ENCODE measurements at regions not wholly inside any gene's neighbourhood (a gene's known extent, or its start where the extent isn't known, plus 50 kb on each side); places are given as distances from the start of the nearest gene placed in this dataset.

DNA sequence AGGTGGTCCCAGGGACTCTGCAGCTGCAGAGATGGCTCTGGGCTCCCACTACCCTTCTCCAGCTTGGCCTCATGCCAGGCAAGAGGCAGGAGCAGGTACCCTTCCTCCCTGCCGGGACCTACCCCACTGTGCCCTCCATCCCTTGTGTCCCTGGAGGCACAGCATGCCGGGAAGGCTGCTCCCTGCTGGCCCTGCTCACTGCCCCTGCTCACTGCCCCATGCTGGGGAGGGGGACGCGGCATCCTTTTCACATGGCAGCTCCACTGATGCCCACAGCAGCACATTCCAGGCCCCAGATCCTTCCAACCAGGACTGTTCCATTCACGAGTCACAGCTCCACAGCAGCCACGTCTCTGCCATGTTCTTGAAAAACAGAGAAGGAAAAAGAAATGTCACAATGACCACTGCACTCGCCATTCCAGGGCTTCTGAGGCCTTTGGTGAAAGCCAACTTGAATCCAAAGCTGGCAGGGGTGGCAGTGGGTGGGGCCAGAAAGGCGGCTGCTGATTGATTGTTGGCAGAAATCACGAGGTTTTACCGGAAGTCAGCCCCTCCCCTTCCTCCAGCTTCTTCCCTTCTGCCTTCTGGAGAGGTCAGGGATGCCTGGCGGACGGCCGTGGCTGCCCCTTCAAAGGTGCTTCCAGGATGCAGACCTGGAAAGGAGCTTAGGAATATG lies 268.0 kb downstream of the CYP26B1 start:
- Histone ChIP-seq H3K9ac (ENCODE audit: low read length) (no peak overlapping the region), H3K36me3 (ENCODE audit: insufficient read depth, low read length) (no peaks in the 10 kb centered on the region), H3K27ac (ENCODE audit: low read depth, low read length) (no peak overlapping the region), H3K4me1 (ENCODE audit: insufficient read depth, low read length) (peaks cover 12% of the 10 kb centered on the region), H3K4me3 (ENCODE audit: low read depth in 1 of 2, low read length in 2 of 2) (no peak overlapping the region), H3K27me3 (ENCODE audit: control insufficient read depth in 1 of 2, insufficient read depth in 2 of 2, low read length in 2 of 2) (no peaks in the 10 kb centered on the region), H3K9me3 (ENCODE audit: low read length) (no peaks in the 10 kb centered on the region)

DNA sequence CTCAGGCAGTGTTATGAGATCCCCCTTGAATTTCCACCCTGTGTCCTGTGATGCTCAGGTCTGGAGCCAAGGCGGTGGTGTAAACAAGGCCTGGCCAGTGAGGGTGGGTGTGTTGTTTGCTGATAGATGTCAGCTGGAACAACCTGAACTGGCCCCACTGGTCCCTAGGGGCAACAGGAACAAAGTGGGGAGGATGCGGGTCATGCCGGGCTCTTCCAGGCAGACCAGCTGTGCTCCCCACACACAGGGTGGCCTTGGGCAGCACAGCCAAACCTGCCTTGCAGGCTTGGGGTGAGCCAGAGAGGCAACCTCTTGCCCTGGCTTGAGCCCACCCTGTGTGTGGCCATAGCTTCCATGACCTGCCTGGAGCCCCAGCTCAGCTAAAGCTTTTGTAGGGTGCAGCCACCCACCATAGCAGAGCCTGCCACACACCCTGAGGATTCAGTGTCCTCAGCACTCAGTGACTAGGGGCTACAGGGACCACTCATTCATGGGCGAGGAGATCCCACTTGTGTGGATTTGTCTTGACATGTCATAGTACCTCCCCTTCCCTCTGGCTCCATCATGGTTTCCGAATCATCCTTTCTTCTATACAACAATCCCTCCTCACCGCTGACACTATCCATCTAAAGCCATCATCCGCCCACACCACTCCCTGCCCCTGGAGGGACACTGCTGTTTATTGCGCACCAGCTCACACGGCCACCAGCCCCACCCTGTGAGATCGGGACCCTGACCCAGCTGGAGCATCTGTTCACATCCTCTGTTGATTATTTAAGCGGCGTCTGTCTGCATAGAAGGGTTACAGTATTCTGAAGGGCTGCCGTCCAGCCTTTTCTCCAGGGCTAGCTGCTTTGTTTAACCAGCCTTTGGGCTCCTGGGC lies 268.8 kb downstream of the CYP26B1 start:
- Histone ChIP-seq H3K4me1 (ENCODE audit: insufficient read depth, low read length) (peaks cover 12% of the 10 kb centered on the region), H3K27me3 (ENCODE audit: control insufficient read depth in 1 of 2, insufficient read depth in 2 of 2, low read length in 2 of 2) (no peaks in the 10 kb centered on the region), H3K9ac (ENCODE audit: low read length) (no peak overlapping the region), H3K36me3 (ENCODE audit: insufficient read depth, low read length) (no peaks in the 10 kb centered on the region), H3K4me3 (ENCODE audit: low read depth in 1 of 2, low read length in 2 of 2) (no peak overlapping the region), H3K27ac (ENCODE audit: low read depth, low read length) (no peak overlapping the region), H3K9me3 (ENCODE audit: low read length) (no peaks in the 10 kb centered on the region)

DNA sequence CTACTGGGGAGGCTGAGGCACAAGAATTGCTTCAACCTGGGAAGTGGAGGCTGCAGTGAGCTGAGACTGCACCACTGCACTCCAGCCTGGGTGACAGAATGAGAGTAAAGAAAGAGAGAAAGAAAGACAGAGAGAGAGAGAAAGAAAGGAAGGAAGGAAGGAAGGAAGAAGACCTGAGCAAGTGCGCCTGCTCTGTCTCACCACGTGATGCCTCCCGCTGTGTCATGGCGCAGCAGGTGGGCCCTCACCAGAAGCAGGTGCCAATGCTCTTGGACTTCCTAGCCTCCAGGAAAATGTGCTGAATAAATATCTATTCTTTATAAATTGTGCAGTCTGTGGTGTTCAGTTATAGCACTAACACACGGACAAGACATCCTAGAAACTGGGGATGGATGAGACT lies 270.0 kb downstream of the CYP26B1 start:
- Histone ChIP-seq H3K9me3 (ENCODE audit: low read length) (no peaks in the 10 kb centered on the region), H3K27ac (ENCODE audit: low read depth, low read length) (no peak overlapping the region), H3K4me1 (ENCODE audit: insufficient read depth, low read length) (peaks cover 5% of the 10 kb centered on the region), H3K4me3 (ENCODE audit: low read depth in 1 of 2, low read length in 2 of 2) (no peak overlapping the region), H3K36me3 (ENCODE audit: insufficient read depth, low read length) (no peaks in the 10 kb centered on the region), H3K9ac (ENCODE audit: low read length) (no peak overlapping the region), H3K27me3 (ENCODE audit: control insufficient read depth in 1 of 2, insufficient read depth in 2 of 2, low read length in 2 of 2) (no peaks in the 10 kb centered on the region)

DNA sequence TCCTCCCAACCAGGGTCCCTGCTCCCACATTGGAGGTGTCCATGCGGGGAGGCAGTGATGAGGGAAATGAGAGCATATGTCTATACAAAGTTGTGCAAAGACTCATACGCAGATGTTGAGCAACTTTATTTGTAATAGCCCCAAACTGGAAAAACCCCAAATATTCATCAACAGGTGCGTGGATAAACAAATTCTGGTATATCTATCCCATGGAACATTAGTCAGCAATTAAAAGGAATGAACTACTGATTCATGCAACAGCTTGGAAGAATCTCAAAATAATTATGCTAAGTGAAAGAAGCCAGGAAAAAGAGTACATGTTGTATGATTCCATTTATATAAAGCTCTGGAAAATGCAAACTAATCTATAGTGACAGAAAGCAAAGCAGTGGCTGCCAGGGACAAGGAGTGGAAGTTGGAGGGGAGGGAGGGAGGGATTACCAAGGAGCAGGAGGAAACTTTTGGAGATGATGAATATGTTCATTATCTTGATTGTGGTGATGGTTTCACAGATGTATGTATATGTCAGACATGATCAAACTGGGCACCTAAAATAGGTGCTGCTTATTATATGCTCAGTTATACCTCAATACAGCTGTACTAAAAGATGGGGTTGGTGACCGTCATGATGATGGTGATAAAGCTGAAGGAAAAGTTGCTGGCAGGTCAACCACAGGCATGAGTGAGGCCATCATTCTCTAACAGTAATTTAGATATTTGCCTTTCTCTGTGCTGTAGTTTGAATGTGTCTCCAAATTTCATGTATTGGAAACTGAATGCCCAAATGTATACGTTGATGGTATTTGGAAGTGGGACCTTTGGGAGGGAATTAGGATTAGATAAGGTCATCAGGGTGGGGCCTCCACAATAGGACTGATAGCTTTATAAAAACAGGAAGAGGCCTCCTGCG lies 270.9 kb downstream of the CYP26B1 start:
- H3K4me3 ChIP-seq (ENCODE audit: low read depth in 1 of 2, low read length in 2 of 2), result no peak overlapping the region
- no peak overlapping the region for H3K9ac ChIP-seq (ENCODE audit: low read length)
- no peaks in the 10 kb centered on the region for H3K9me3 ChIP-seq (ENCODE audit: low read length)
- peaks cover 4% of the 10 kb centered on the region for H3K4me1 ChIP-seq (ENCODE audit: insufficient read depth, low read length)
- no peaks in the 10 kb centered on the region for H3K27me3 ChIP-seq (ENCODE audit: control insufficient read depth in 1 of 2, insufficient read depth in 2 of 2, low read length in 2 of 2)
- no peaks in the 10 kb centered on the region for H3K36me3 ChIP-seq (ENCODE audit: insufficient read depth, low read length)
- H3K27ac ChIP-seq (ENCODE audit: low read depth, low read length), result no peak overlapping the region

- Histone ChIP-seq H3K9me3 (ENCODE audit: low read length) (no peaks in the 10 kb centered on the region), H3K36me3 (ENCODE audit: insufficient read depth, low read length) (no peaks in the 10 kb centered on the region), H3K27me3 (ENCODE audit: control insufficient read depth in 1 of 2, insufficient read depth in 2 of 2, low read length in 2 of 2) (no peaks in the 10 kb centered on the region), H3K9ac (ENCODE audit: low read length) (no peak overlapping the region), H3K4me1 (ENCODE audit: insufficient read depth, low read length) (no peaks in the 10 kb centered on the region), H3K27ac (ENCODE audit: low read depth, low read length) (no peak overlapping the region), H3K4me3 (ENCODE audit: low read depth in 1 of 2, low read length in 2 of 2) (no peak overlapping the region)
These were observed 275.1 kb downstream of the CYP26B1 start for GRCh38 chr2:71872466-71873051.

- peaks cover 9% of the 10 kb centered on the region for H3K4me1 ChIP-seq (ENCODE audit: insufficient read depth, low read length)
- H3K36me3 ChIP-seq (ENCODE audit: insufficient read depth, low read length), result no peaks in the 10 kb centered on the region
- no peaks in the 10 kb centered on the region for H3K9me3 ChIP-seq (ENCODE audit: low read length)
- H3K9ac ChIP-seq (ENCODE audit: low read length), result no peak overlapping the region
- no peak overlapping the region for H3K4me3 ChIP-seq (ENCODE audit: low read depth in 1 of 2, low read length in 2 of 2)
- H3K27ac ChIP-seq (ENCODE audit: low read depth, low read length), result no peak overlapping the region
- no peaks in the 10 kb centered on the region for H3K27me3 ChIP-seq (ENCODE audit: control insufficient read depth in 1 of 2, insufficient read depth in 2 of 2, low read length in 2 of 2)
These were observed 282.2 kb downstream of the CYP26B1 start for GRCh38 chr2:71865391-71865965.

DNA sequence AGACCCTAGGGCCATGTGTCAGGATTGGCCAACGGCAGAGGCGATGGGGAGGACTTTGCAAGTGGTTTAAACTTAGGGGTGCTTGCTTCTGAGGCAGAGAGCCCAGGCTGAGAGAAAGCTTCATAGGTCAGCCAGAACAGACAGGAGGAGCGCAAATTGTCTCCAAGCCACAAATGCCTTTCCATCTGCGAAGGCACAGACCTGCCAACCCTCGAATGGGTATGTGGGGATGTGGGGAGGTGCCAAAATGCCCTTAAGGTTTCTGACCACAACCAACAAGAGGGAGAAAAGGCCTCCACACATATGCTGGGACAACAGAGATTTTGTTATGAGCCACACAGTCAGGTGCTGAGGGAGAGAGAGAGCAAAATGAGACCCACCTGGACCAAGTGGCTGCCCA lies 283.6 kb downstream of the CYP26B1 start:
- Histone ChIP-seq H3K9ac (ENCODE audit: low read length) (no peak overlapping the region), H3K4me1 (ENCODE audit: insufficient read depth, low read length) (peaks cover 9% of the 10 kb centered on the region), H3K27ac (ENCODE audit: low read depth, low read length) (no peak overlapping the region), H3K36me3 (ENCODE audit: insufficient read depth, low read length) (no peaks in the 10 kb centered on the region), H3K4me3 (ENCODE audit: low read depth in 1 of 2, low read length in 2 of 2) (no peak overlapping the region), H3K27me3 (ENCODE audit: control insufficient read depth in 1 of 2, insufficient read depth in 2 of 2, low read length in 2 of 2) (no peaks in the 10 kb centered on the region), H3K9me3 (ENCODE audit: low read length) (no peaks in the 10 kb centered on the region)

- Histone ChIP-seq H3K27me3 (ENCODE audit: control insufficient read depth in 1 of 2, insufficient read depth in 2 of 2, low read length in 2 of 2) (no peaks in the 10 kb centered on the region), H3K9ac (ENCODE audit: low read length) (no peak overlapping the region), H3K4me3 (ENCODE audit: low read depth in 1 of 2, low read length in 2 of 2) (no peak overlapping the region), H3K36me3 (ENCODE audit: insufficient read depth, low read length) (no peaks in the 10 kb centered on the region), H3K4me1 (ENCODE audit: insufficient read depth, low read length) (peaks cover 9% of the 10 kb centered on the region), H3K27ac (ENCODE audit: low read depth, low read length) (no peak overlapping the region), H3K9me3 (ENCODE audit: low read length) (no peaks in the 10 kb centered on the region)
These were observed 284.3 kb downstream of the CYP26B1 start for GRCh38 chr2:71863396-71863795.

DNA sequence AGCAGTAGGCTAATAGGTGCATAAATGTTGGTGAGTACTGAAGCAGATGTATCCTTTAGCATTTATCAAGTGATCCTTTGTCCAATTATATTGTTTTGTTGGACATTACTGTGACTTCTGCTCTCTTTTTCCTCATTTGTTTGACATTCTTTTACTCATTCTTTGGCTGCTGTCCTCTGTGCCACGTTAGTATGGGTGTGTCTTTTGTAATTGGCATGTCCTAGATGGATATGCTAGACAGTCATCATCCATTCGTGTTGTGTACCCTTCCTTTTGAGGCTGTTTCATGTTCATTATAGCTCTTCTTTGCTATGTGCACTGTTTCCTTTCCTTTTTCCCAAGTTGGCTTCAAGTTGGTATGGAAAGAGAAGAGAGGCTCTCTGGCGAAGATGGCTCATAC lies 284.7 kb downstream of the CYP26B1 start:
- Histone ChIP-seq H3K9me3 (ENCODE audit: low read length) (no peaks in the 10 kb centered on the region), H3K36me3 (ENCODE audit: insufficient read depth, low read length) (no peaks in the 10 kb centered on the region), H3K9ac (ENCODE audit: low read length) (no peak overlapping the region), H3K27me3 (ENCODE audit: control insufficient read depth in 1 of 2, insufficient read depth in 2 of 2, low read length in 2 of 2) (no peaks in the 10 kb centered on the region), H3K4me1 (ENCODE audit: insufficient read depth, low read length) (peaks cover 9% of the 10 kb centered on the region), H3K27ac (ENCODE audit: low read depth, low read length) (no peak overlapping the region), H3K4me3 (ENCODE audit: low read depth in 1 of 2, low read length in 2 of 2) (no peak overlapping the region)

DNA sequence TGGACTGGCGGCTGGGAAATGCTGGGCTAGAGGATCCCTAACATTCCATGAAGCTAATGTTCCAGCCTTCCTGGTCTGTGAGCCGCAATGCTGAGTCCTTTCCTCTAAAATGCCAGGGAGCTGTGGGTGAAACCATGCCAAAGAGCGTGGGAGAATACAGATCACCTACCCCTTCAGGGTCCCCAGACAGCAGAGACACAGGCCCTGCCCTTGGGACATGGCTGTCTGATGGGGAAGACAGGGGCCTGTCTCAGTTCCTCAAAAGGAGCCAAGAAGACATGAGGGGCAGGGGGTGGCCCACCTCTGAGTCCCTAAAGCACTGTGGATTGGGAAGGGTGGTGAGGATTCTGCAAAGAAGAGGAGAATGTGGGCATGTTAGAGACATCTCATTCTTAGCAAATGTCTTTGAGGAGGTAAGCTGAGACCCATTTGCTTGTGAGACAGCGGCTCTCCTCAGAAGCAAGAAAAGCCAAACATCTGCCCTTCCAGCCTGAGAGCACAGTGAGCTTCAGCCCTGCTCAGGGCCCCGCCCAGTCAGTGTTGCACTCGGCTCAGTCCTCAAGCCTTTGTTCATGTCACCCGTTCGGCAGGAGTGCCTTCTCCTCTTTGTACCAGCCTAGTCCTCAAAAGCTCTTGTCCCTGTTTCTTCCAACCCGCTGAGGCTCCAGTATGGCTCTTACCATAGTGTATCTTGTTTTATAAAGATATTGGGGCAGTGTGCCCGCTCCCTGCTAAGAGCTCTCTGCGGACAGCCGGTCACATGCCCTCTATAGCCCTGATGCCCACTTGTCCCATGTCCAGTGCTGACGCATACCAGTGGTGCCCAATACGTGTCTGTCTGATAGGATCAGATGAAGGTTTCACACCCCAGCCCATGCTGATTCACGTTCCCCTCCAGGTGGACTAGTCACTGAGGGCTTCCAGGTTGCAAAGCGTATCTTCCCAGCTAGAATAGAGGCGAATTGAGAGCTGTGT lies 286.2 kb downstream of the CYP26B1 start:
- Histone ChIP-seq H3K9me3 (ENCODE audit: low read length) (no peaks in the 10 kb centered on the region), H3K36me3 (ENCODE audit: insufficient read depth, low read length) (no peaks in the 10 kb centered on the region), H3K27me3 (ENCODE audit: control insufficient read depth in 1 of 2, insufficient read depth in 2 of 2, low read length in 2 of 2) (no peaks in the 10 kb centered on the region), H3K27ac (ENCODE audit: low read depth, low read length) (no peak overlapping the region), H3K4me3 (ENCODE audit: low read depth in 1 of 2, low read length in 2 of 2) (no peak overlapping the region), H3K4me1 (ENCODE audit: insufficient read depth, low read length) (peaks cover 9% of the 10 kb centered on the region), H3K9ac (ENCODE audit: low read length) (no peak overlapping the region)
